Fibroblast of lung (primary cell): ENCODE measurements at regions not wholly inside any gene's neighbourhood (a gene's known extent, or its start where the extent isn't known, plus 50 kb on each side); places are given as distances from the start of the nearest gene placed in this dataset.

Experiments
- DNase-seq, 2 donors: peaks; one replicate each; pipeline versions ENCODE4 v3.0.0 to v3.0.0-alpha.2; 2010; ENCODE audit warnings: low read depth in 2 of 2
- H2AFZ ChIP-seq: 2 replicates; pipeline ENCODE4 v1.5.1; 2012; ENCODE audit warnings: low read length, control low read depth, inconsistent platforms
- H3K27ac ChIP-seq: 2 replicates; pipeline ENCODE4 v1.5.1; 2011; ENCODE audit warnings: low read length, control low read depth; ENCODE audit not compliant: insufficient read depth
- H3K27me3 ChIP-seq: 2 replicates; pipeline ENCODE4 v1.5.1; 2011; ENCODE audit warnings: mild to moderate bottlenecking, low read length; ENCODE audit not compliant: control insufficient read depth, insufficient read depth
- H3K36me3 ChIP-seq: 2 replicates; pipeline ENCODE4 v1.5.1; 2011; ENCODE audit warnings: low read length; ENCODE audit not compliant: control insufficient read depth, insufficient read depth
- H3K4me1 ChIP-seq: 2 replicates; pipeline ENCODE4 v1.5.1; 2011; ENCODE audit warnings: low read length; ENCODE audit not compliant: control insufficient read depth, insufficient read depth; ENCODE audit errors: extremely low read depth
- H3K4me2 ChIP-seq: 2 replicates; pipeline ENCODE4 v1.5.1; 2011; ENCODE audit warnings: low read length, control low read depth; ENCODE audit not compliant: insufficient read depth; ENCODE audit errors: extremely low read depth
- H3K4me3 ChIP-seq, 4 experiments: fragments of 200-600 bp in 1 of 4; sonication (generic) in 1 of 4; replicated peaks in 1 of 4; 2 replicates each; pipeline ENCODE4 v1.5.1; 2011 to 2016; ENCODE audit warnings: low read length in 4 of 4, low read depth in 3 of 4, mild to moderate bottlenecking in 3 of 4, control low read depth in 2 of 4, inconsistent platforms in 1 of 4, mixed read lengths in 1 of 4; ENCODE audit not compliant: insufficient read depth in 1 of 4; ENCODE audit errors: control extremely low read depth in 1 of 4
- H3K79me2 ChIP-seq: 2 replicates; pipeline ENCODE4 v1.5.1; 2012; ENCODE audit warnings: mild to moderate bottlenecking, low read length, inconsistent platforms; ENCODE audit not compliant: control insufficient read depth, insufficient read depth
- H3K9ac ChIP-seq: 2 replicates; pipeline ENCODE4 v1.5.1; 2011; ENCODE audit warnings: mild to moderate bottlenecking, low read length, control low read depth; ENCODE audit not compliant: insufficient read depth
- H3K9me3 ChIP-seq: 2 replicates; pipeline ENCODE4 v1.5.1; 2012; ENCODE audit warnings: low read depth, low read length; ENCODE audit not compliant: control insufficient read depth, insufficient read depth
- H4K20me1 ChIP-seq: 2 replicates; pipeline ENCODE4 v1.5.1; 2011; ENCODE audit warnings: low read length; ENCODE audit not compliant: control insufficient read depth, insufficient read depth; ENCODE audit errors: extremely low read depth
- CTCF ChIP-seq, 2 donors: IDR thresholded peaks in 1 of 2; conservative IDR thresholded peaks in 1 of 2; 1 replicate in 1 of 2; 2 replicates in 1 of 2; pipeline ENCODE4 v1.5.1; 2011 to 2012; ENCODE audit warnings: low read length in 2 of 2, control low read depth in 1 of 2, inconsistent platforms in 1 of 2, low read depth in 1 of 2, mild to moderate bottlenecking in 1 of 2
- EZH2 ChIP-seq: IDR thresholded peaks from 2 replicates; pipeline ENCODE4 v1.5.1; 2012; ENCODE audit warnings: low read length, control low read depth, mild to moderate bottlenecking; ENCODE audit errors: missing control alignments

- Histone ChIP-seq H3K9me3 (no peaks in the 10 kb centered on the region), H2AFZ (no peak overlapping the region), H3K4me1 (no peaks in the 10 kb centered on the region), H3K79me2 (no peaks in the 10 kb centered on the region), H4K20me1 (no peaks in the 10 kb centered on the region), H3K36me3 (no peaks in the 10 kb centered on the region), H3K4me2 (no peak overlapping the region), H3K4me3 (no peak overlapping the region), H3K27ac (no peak overlapping the region), H3K9ac (no peak overlapping the region), H3K27me3 (no peaks in the 10 kb centered on the region)
- TF ChIP-seq CTCF (conservative IDR thresholded peaks at IDR 0.05 in 1 of 2, IDR thresholded peaks at IDR 0.05 in 1 of 2; ENCODE audit: low read depth in 1 of 2, low read length in 2 of 2) (no peak), EZH2 (no peak)
- no peak for DNase-seq
These were observed 125.4 kb downstream of the SYT10 start for GRCh38 chr12:33314223-33314622.

GRCh38 chr12:33313476-33313875 lies 126.1 kb downstream of the SYT10 start:
- no peak overlapping the region for H3K9ac ChIP-seq
- H2AFZ ChIP-seq, result no peak overlapping the region
- H3K79me2 ChIP-seq, result no peaks in the 10 kb centered on the region
- no peak overlapping the region for H3K4me3 ChIP-seq
- DNase-seq, result no peak
- H4K20me1 ChIP-seq, result no peaks in the 10 kb centered on the region
- H3K4me1 ChIP-seq, result no peaks in the 10 kb centered on the region
- no peak overlapping the region for H3K27ac ChIP-seq
- TF ChIP-seq EZH2 (no peak), CTCF (conservative IDR thresholded peaks at IDR 0.05 in 1 of 2, IDR thresholded peaks at IDR 0.05 in 1 of 2; ENCODE audit: low read depth in 1 of 2, low read length in 2 of 2) (no peak)
- no peaks in the 10 kb centered on the region for H3K9me3 ChIP-seq
- H3K36me3 ChIP-seq, result no peaks in the 10 kb centered on the region
- H3K27me3 ChIP-seq, result no peaks in the 10 kb centered on the region
- no peak overlapping the region for H3K4me2 ChIP-seq

GRCh38 chr12:33310471-33310870 lies 129.1 kb downstream of the SYT10 start:
- H3K9me3 ChIP-seq, result no peaks in the 10 kb centered on the region
- no peak overlapping the region for H3K9ac ChIP-seq
- H3K27ac ChIP-seq, result no peak overlapping the region
- TF ChIP-seq EZH2 (no peak), CTCF (conservative IDR thresholded peaks at IDR 0.05 in 1 of 2, IDR thresholded peaks at IDR 0.05 in 1 of 2; ENCODE audit: low read depth in 1 of 2, low read length in 2 of 2) (no peak)
- no peaks in the 10 kb centered on the region for H3K27me3 ChIP-seq
- no peak overlapping the region for H3K4me2 ChIP-seq
- H3K36me3 ChIP-seq, result no peaks in the 10 kb centered on the region
- no peak overlapping the region for H3K4me3 ChIP-seq
- no peaks in the 10 kb centered on the region for H3K79me2 ChIP-seq
- no peak for DNase-seq
- no peaks in the 10 kb centered on the region for H3K4me1 ChIP-seq
- H2AFZ ChIP-seq, result no peak overlapping the region
- no peaks in the 10 kb centered on the region for H4K20me1 ChIP-seq
